ENCODE measurements at regions not wholly inside any gene's neighbourhood (a gene's known extent, or its start where the extent isn't known, plus 50 kb on each side); places are given as distances from the start of the nearest gene placed in this dataset.

DNA sequence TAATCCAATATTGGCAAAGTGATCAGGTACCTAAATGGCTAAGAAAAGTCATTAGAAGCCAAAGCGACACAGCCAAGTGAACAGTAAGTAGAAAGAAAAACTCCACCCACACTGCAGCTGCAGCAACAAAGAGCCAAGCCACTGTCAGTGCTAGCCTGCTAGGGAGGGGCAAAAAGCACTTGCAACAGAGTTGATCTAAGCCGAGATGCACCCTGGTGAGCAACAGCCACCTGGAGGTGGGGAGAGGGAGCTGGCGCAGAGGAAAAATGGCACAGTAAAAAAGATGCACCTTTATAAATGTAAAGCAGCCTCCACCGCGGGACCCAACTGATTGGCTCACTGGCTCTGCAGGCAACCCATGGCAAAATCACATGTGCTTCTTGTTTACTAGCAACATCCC is 330.2 kb upstream of the RBMY1B start:
- TF ChIP-seq EZH2phosphoT487 (IDR thresholded peaks at IDR 0.05; ENCODE audit: borderline replicate concordance, low read depth, low read length) (no peak), CTCF (conservative IDR thresholded peaks at IDR 0.05; ENCODE audit: low read length) (no peak)
